ACC112 (cell line): ENCODE measurements at regions not wholly inside any gene's neighbourhood (a gene's known extent, or its start where the extent isn't known, plus 50 kb on each side); places are given as distances from the start of the nearest gene placed in this dataset.

Experiments used
- H2AFZ ChIP-seq: fragments of 200-600 bp; sonication (generic); one replicate; pipeline ENCODE4 v1.6.0; 2017; ENCODE audit warnings: antibody characterized with exemption, low read length; ENCODE audit not compliant: unreplicated experiment
- H3K27ac ChIP-seq: fragments of 200-600 bp; sonication (generic); 2 replicates; pipeline ENCODE4 v1.5.1; 2014; ENCODE audit warnings: low read depth, mild to moderate bottlenecking, antibody characterized with exemption, low read length, moderate library complexity
- H3K27me3 ChIP-seq: fragments of 200-600 bp; sonication (generic); 2 replicates; pipeline ENCODE4 v1.6.1; 2014; ENCODE audit warnings: mild to moderate bottlenecking, antibody characterized with exemption, low read length, moderate library complexity, mixed read lengths; ENCODE audit not compliant: insufficient read depth
- H3K36me3 ChIP-seq: fragments of 200-600 bp; sonication (generic); 2 replicates; pipeline ENCODE4 v1.6.1; 2016; ENCODE audit warnings: mild to moderate bottlenecking, antibody characterized with exemption, low read length, moderate library complexity, mixed read lengths; ENCODE audit not compliant: insufficient read depth
- H3K4me1 ChIP-seq: fragments of 200-600 bp; sonication (generic); one replicate; pipeline ENCODE4 v1.6.1; 2016; ENCODE audit warnings: low read length, mixed read lengths; ENCODE audit not compliant: insufficient read depth, unreplicated experiment, control insufficient read depth
- H3K4me3 ChIP-seq: fragments of 200-600 bp; sonication (generic); 2 replicates; pipeline ENCODE4 v1.5.1; 2014; ENCODE audit warnings: mild to moderate bottlenecking, low read depth, low read length
- H3K79me2 ChIP-seq: fragments of 200-600 bp; sonication (generic); one replicate; pipeline ENCODE4 v1.6.0; 2016; ENCODE audit warnings: low read length; ENCODE audit not compliant: control insufficient read depth, unreplicated experiment, insufficient read depth

GRCh38 chr3:124235446-124235845 lies 243.5 kb upstream of the ROPN1 start:
- Histone ChIP-seq H3K4me3 (no peak overlapping the region), H3K27me3 (peaks cover 93% of the 10 kb centered on the region)

GRCh38 chr3:124243177-124243859 lies 251.4 kb upstream of the ROPN1 start:
- no peaks in the 10 kb centered on the region for H3K79me2 ChIP-seq
- no peak overlapping the region for H2AFZ ChIP-seq
- H3K4me3 ChIP-seq, result no peak overlapping the region
- peaks cover 35% of the 10 kb centered on the region for H3K27me3 ChIP-seq
- no peaks in the 10 kb centered on the region for H3K36me3 ChIP-seq
- H3K4me1 ChIP-seq, result peaks cover 5% of the 10 kb centered on the region
- no peak overlapping the region for H3K27ac ChIP-seq

More at GRCh38 chr3:124235446-124235845, 243.5 kb upstream of the ROPN1 start:
- Histone ChIP-seq H3K79me2 (no peaks in the 10 kb centered on the region), H2AFZ (no peak overlapping the region), H3K36me3 (no peaks in the 10 kb centered on the region), H3K4me1 (no peaks in the 10 kb centered on the region), H3K27ac (no peak overlapping the region)

GRCh38 chr3:124246376-124246775 lies 254.5 kb upstream of the ROPN1 start:
- H3K4me1 ChIP-seq, result peaks cover 16% of the 10 kb centered on the region
- H2AFZ ChIP-seq, result no peak overlapping the region
- H3K36me3 ChIP-seq, result no peaks in the 10 kb centered on the region
- no peaks in the 10 kb centered on the region for H3K79me2 ChIP-seq
- H3K4me3 ChIP-seq, result no peak overlapping the region
- H3K27ac ChIP-seq, result no peak overlapping the region
- peaks cover 16% of the 10 kb centered on the region for H3K27me3 ChIP-seq

GRCh38 chr3:124246949-124247348 lies 255.0 kb upstream of the ROPN1 start:
- Histone ChIP-seq H3K79me2 (no peaks in the 10 kb centered on the region), H3K4me3 (no peak overlapping the region), H3K27me3 (peaks cover 11% of the 10 kb centered on the region), H3K27ac (no peak overlapping the region), H3K4me1 (peaks cover 16% of the 10 kb centered on the region), H2AFZ (no peak overlapping the region), H3K36me3 (no peaks in the 10 kb centered on the region)

- peaks cover 16% of the 10 kb centered on the region for H3K4me1 ChIP-seq
- 0 out of 2 replicates have a peak overlapping the region, but pooled peaks have one; percentile 14 for H3K4me3 ChIP-seq
- no peaks in the 10 kb centered on the region for H3K36me3 ChIP-seq
- H3K27ac ChIP-seq, result peak overlapping the region; percentile 61
- no peaks in the 10 kb centered on the region for H3K79me2 ChIP-seq
- peaks cover 3% of the 10 kb centered on the region for H3K27me3 ChIP-seq
- H2AFZ ChIP-seq, result peak overlapping the region; percentile 26
Measured at GRCh38 chr3:124248471-124249028, 256.6 kb upstream of the ROPN1 start.

GRCh38 chr3:124249038-124249437 lies 257.1 kb upstream of the ROPN1 start:
- Histone ChIP-seq H3K79me2 (no peaks in the 10 kb centered on the region), H2AFZ (peak overlapping the region; percentile 26), H3K27ac (peak overlapping the region; percentile 61), H3K27me3 (no peaks in the 10 kb centered on the region; the same call in 1 of the 2 replicates), H3K4me1 (peaks cover 16% of the 10 kb centered on the region), H3K36me3 (no peaks in the 10 kb centered on the region), H3K4me3 (0 out of 2 replicates have a peak overlapping the region, but pooled peaks have one; percentile 14)

GRCh38 chr3:124250053-124250452 lies 258.1 kb upstream of the ROPN1 start:
- H3K79me2 ChIP-seq, result no peaks in the 10 kb centered on the region
- H2AFZ ChIP-seq, result no peak overlapping the region
- no peaks in the 10 kb centered on the region; the same call in 1 of the 2 replicates for H3K27me3 ChIP-seq
- H3K36me3 ChIP-seq, result no peaks in the 10 kb centered on the region
- peaks cover 16% of the 10 kb centered on the region for H3K4me1 ChIP-seq
- no peak overlapping the region for H3K4me3 ChIP-seq
- H3K27ac ChIP-seq, result no peak overlapping the region

- Histone ChIP-seq H3K27ac (no peak overlapping the region), H3K27me3 (no peaks in the 10 kb centered on the region; the same call in 1 of the 2 replicates), H3K4me1 (peaks cover 15% of the 10 kb centered on the region), H3K4me3 (no peak overlapping the region), H3K79me2 (no peaks in the 10 kb centered on the region), H2AFZ (no peak overlapping the region), H3K36me3 (no peaks in the 10 kb centered on the region)
Measured at GRCh38 chr3:124256156-124256555, 264.2 kb upstream of the ROPN1 start.

- H3K27ac ChIP-seq, result no peak overlapping the region
- peaks cover 18% of the 10 kb centered on the region for H3K4me1 ChIP-seq
- no peaks in the 10 kb centered on the region; the same call in 1 of the 2 replicates for H3K27me3 ChIP-seq
- H3K79me2 ChIP-seq, result no peaks in the 10 kb centered on the region
- no peaks in the 10 kb centered on the region for H3K36me3 ChIP-seq
- H2AFZ ChIP-seq, result no peak overlapping the region
- H3K4me3 ChIP-seq, result no peak overlapping the region
Measured at GRCh38 chr3:124256599-124256998, 264.7 kb upstream of the ROPN1 start.

- H2AFZ ChIP-seq, result no peak overlapping the region
- no peaks in the 10 kb centered on the region for H3K36me3 ChIP-seq
- no peaks in the 10 kb centered on the region for H3K79me2 ChIP-seq
- no peak overlapping the region for H3K27ac ChIP-seq
- peaks cover 20% of the 10 kb centered on the region for H3K4me1 ChIP-seq
- no peaks in the 10 kb centered on the region; the same call in 1 of the 2 replicates for H3K27me3 ChIP-seq
- no peak overlapping the region for H3K4me3 ChIP-seq
Measured at GRCh38 chr3:124257336-124257864, 265.5 kb upstream of the ROPN1 start.

GRCh38 chr3:124258057-124258500 lies 266.2 kb upstream of the ROPN1 start:
- H3K79me2 ChIP-seq, result no peaks in the 10 kb centered on the region
- no peak overlapping the region for H3K4me3 ChIP-seq
- H3K27me3 ChIP-seq, result no peaks in the 10 kb centered on the region
- no peaks in the 10 kb centered on the region for H3K36me3 ChIP-seq
- H2AFZ ChIP-seq, result no peak overlapping the region
- no peak overlapping the region for H3K27ac ChIP-seq
- H3K4me1 ChIP-seq, result peaks cover 27% of the 10 kb centered on the region
